H1 (cell line): ENCODE measurements at regions not wholly inside any gene's neighbourhood (a gene's known extent, or its start where the extent isn't known, plus 50 kb on each side); places are given as distances from the start of the nearest gene placed in this dataset.

Experiments
- CTCF ChIA-PET: fragments of 300-600 bp; sonication (Branson Sonifier 250); formaldehyde crosslinking; loops from one replicate; lab custom pipeline; 2021; ENCODE audit not compliant: partially characterized antibody; lab: Charles Lee
- POLR2A ChIA-PET: fragments of 300-600 bp; sonication (Branson Sonifier 250); formaldehyde crosslinking; loops from one replicate; lab custom pipeline; 2021; ENCODE audit warnings: inconsistent platforms; ENCODE audit not compliant: partially characterized antibody; lab: Charles Lee
- DNase-seq, 2 experiments: peaks; one replicate each; pipeline versions ENCODE4 v3.0.0 to v3.0.0-alpha.2; 2010 to 2022; ENCODE audit warnings: low spot score in 2 of 2, low read depth in 1 of 2, mixed read lengths in 1 of 2
- FAIRE-seq: peaks from 2 replicates; lab custom pipeline; 2011; peaks lifted over from hg19 to GRCh38; lab: Jason Lieb, UNC
- H2AFZ ChIP-seq: 2 replicates; pipeline ENCODE4 v1.8.1; 2012; ENCODE audit warnings: low read length, inconsistent platforms
- H2AK5ac ChIP-seq: 2 replicates; pipeline ENCODE4 v1.6.1; 2013; ENCODE audit warnings: low read depth, low read length
- H2BK120ac ChIP-seq: replicated peaks from 2 replicates; pipeline ENCODE3; 2013; ENCODE audit warnings: low read depth, low read length, inconsistent platforms
- H2BK12ac ChIP-seq: 2 replicates; pipeline ENCODE4 v1.6.1; 2013; ENCODE audit warnings: low read depth, low read length
- H2BK15ac ChIP-seq: 2 replicates; pipeline ENCODE4 v1.6.1; 2013; ENCODE audit warnings: low read length
- H2BK20ac ChIP-seq: 2 replicates; pipeline ENCODE4 v1.6.1; 2013; ENCODE audit warnings: low read length
- H2BK5ac ChIP-seq: 2 replicates; pipeline ENCODE4 v1.6.1; 2013; ENCODE audit warnings: low read depth, low read length
- H3K14ac ChIP-seq: 2 replicates; pipeline ENCODE4 v1.6.1; 2013; ENCODE audit warnings: inconsistent platforms; ENCODE audit not compliant: insufficient read length
- H3K18ac ChIP-seq: 2 replicates; pipeline ENCODE4 v1.6.1; 2013; ENCODE audit warnings: low read length; ENCODE audit errors: extremely low read depth
- H3K23ac ChIP-seq: 2 replicates; pipeline ENCODE4 v1.6.1; 2013; ENCODE audit warnings: inconsistent platforms; ENCODE audit not compliant: insufficient read length
- H3K23me2 ChIP-seq: 2 replicates; pipeline ENCODE4 v1.6.1; 2013; ENCODE audit warnings: low read depth, low read length
- H3K27ac ChIP-seq: 2 replicates; pipeline ENCODE4 v1.6.1; 2011; ENCODE audit warnings: low read depth, low read length, inconsistent platforms
- H3K27me3 ChIP-seq, 4 experiments: replicated peaks in 1 of 4; 1 replicate in 1 of 4; 2 replicates in 3 of 4; pipeline versions ENCODE4 v1.6.1 to v1.8.1; 2011 to 2013; ENCODE audit warnings: low read length in 3 of 4, mild to moderate bottlenecking in 3 of 4, inconsistent platforms in 2 of 4, mixed read lengths in 2 of 4, moderate library complexity in 1 of 4; ENCODE audit not compliant: control insufficient read depth in 3 of 4, insufficient read depth in 3 of 4; ENCODE audit errors: extremely low read depth in 1 of 4
- H3K36me3 ChIP-seq, 4 experiments: 2 replicates each; pipeline versions ENCODE4 v1.6.1 to v1.8.1; 2011 to 2013; ENCODE audit warnings: mild to moderate bottlenecking in 4 of 4, low read length in 3 of 4, moderate library complexity in 2 of 4, control low read depth in 1 of 4, inconsistent platforms in 1 of 4; ENCODE audit not compliant: insufficient read depth in 4 of 4, control insufficient read depth in 2 of 4
- H3K4ac ChIP-seq: replicated peaks from 2 replicates; pipeline ENCODE3; 2013; ENCODE audit warnings: low read length, low read depth, mixed read lengths, inconsistent platforms; ENCODE audit not compliant: insufficient read length
- H3K4me1 ChIP-seq, 4 experiments: replicated peaks in 1 of 4; 1 replicate in 1 of 4; 2 replicates in 3 of 4; pipeline versions ENCODE4 v1.6.1 to v1.8.1; 2011 to 2013; ENCODE audit warnings: low read length in 3 of 4, inconsistent platforms in 2 of 4, mixed read lengths in 1 of 4; ENCODE audit not compliant: insufficient read depth in 4 of 4, control insufficient read depth in 3 of 4
- H3K4me2 ChIP-seq, 2 experiments: 2 replicates each; pipeline versions ENCODE4 v1.6.1 to v1.8.1; 2011 to 2013; ENCODE audit warnings: low read depth in 2 of 2, low read length in 2 of 2, control low read depth in 1 of 2, inconsistent platforms in 1 of 2, mild to moderate bottlenecking in 1 of 2; ENCODE audit not compliant: insufficient read depth in 1 of 2
- H3K4me3 ChIP-seq, 4 experiments: fragments of 200-600, 300-600 bp in 1 of 4; sonication (generic), shearing (Covaris generic), sonication (Bioruptor Twin) in 1 of 4; 2 replicates each; pipeline versions ENCODE4 v1.5.1 to v1.8.1; 2011 to 2016; ENCODE audit warnings: low read length in 4 of 4, low read depth in 3 of 4, control low read depth in 2 of 4, inconsistent platforms in 2 of 4, mild to moderate bottlenecking in 2 of 4, mixed read lengths in 1 of 4, moderate library complexity in 1 of 4; ENCODE audit not compliant: insufficient read depth in 2 of 4; ENCODE audit errors: extremely low read depth in 1 of 4
- H3K56ac ChIP-seq: replicated peaks from 2 replicates; pipeline ENCODE3; 2013; ENCODE audit warnings: low read depth, mild to moderate bottlenecking, mixed read lengths, low read length, inconsistent platforms; ENCODE audit not compliant: insufficient read length
- H3K79me1 ChIP-seq: 2 replicates; pipeline ENCODE4 v1.6.1; 2013; ENCODE audit warnings: low read depth, low read length, control low read depth
- H3K79me2 ChIP-seq, 2 experiments: 2 replicates each; pipeline versions ENCODE4 v1.6.1 to v1.8.1; 2012 to 2013; ENCODE audit warnings: low read length in 2 of 2, mild to moderate bottlenecking in 2 of 2, inconsistent platforms in 1 of 2; ENCODE audit not compliant: insufficient read depth in 2 of 2, control insufficient read depth in 1 of 2
- H3K9ac ChIP-seq, 4 experiments: replicated peaks in 1 of 4; 1 replicate in 1 of 4; 2 replicates in 3 of 4; pipeline versions ENCODE4 v1.6.1 to v1.8.1; 2011 to 2013; ENCODE audit warnings: low read depth in 3 of 4, low read length in 3 of 4, control low read depth in 2 of 4, mild to moderate bottlenecking in 2 of 4, moderate library complexity in 2 of 4, inconsistent platforms in 1 of 4; ENCODE audit errors: extremely low read depth in 1 of 4
- H3K9me3 ChIP-seq, 2 experiments: 2 replicates each; pipeline versions ENCODE4 v1.6.1 to v1.8.1; 2012 to 2013; ENCODE audit warnings: mild to moderate bottlenecking in 2 of 2, moderate library complexity in 2 of 2, control low read depth in 1 of 2, inconsistent platforms in 1 of 2, low read depth in 1 of 2, low read length in 1 of 2, mixed read lengths in 1 of 2; ENCODE audit not compliant: insufficient read depth in 2 of 2
- H4K20me1 ChIP-seq, 2 experiments: replicated peaks in 1 of 2; 2 replicates each; pipeline versions ENCODE3 to v1.8.1; 2011 to 2013; ENCODE audit warnings: inconsistent platforms in 2 of 2, low read length in 2 of 2, mild to moderate bottlenecking in 1 of 2; ENCODE audit not compliant: insufficient read depth in 2 of 2, control insufficient read depth in 1 of 2
- H4K5ac ChIP-seq: 2 replicates; pipeline ENCODE4 v1.6.1; 2013; ENCODE audit warnings: low read length, low read depth, mixed read lengths, inconsistent platforms; ENCODE audit not compliant: insufficient read length
- H4K8ac ChIP-seq: 2 replicates; pipeline ENCODE4 v1.8.0; 2013; ENCODE audit warnings: mild to moderate bottlenecking, moderate library complexity, low read length, inconsistent platforms; ENCODE audit not compliant: insufficient read depth; ENCODE audit errors: extremely low read depth
- H4K91ac ChIP-seq: replicated peaks from 2 replicates; pipeline ENCODE3; 2013; ENCODE audit warnings: low read length, mixed read lengths, inconsistent platforms; ENCODE audit not compliant: insufficient read length
- ASH2L ChIP-seq: fragments of 200-600, 300-600 bp; sonication (generic); IDR thresholded peaks from one replicate; pipeline ENCODE4 v1.7.1; 2017; ENCODE audit warnings: low read length
- CBX8 ChIP-seq: fragments of 300-800, 300-1000 bp; sonication (generic); IDR thresholded peaks from 2 replicates; pipeline ENCODE4 v1.7.1; 2016; ENCODE audit warnings: low read depth, low read length, borderline replicate concordance
- EP300 ChIP-seq, 2 experiments: IDR thresholded peaks; 1 replicate in 1 of 2; 2 replicates in 1 of 2; pipeline ENCODE4 v1.6.1; 2011 to 2012; ENCODE audit warnings: low read depth in 2 of 2, low read length in 2 of 2, mild to moderate bottlenecking in 2 of 2, borderline replicate concordance in 1 of 2, inconsistent platforms in 1 of 2, moderate library complexity in 1 of 2
- HDAC6 ChIP-seq: IDR thresholded peaks from one replicate; pipeline ENCODE4 v1.7.1; 2012; ENCODE audit warnings: low read depth, mild to moderate bottlenecking, inconsistent platforms, low read length, moderate library complexity
- KDM1A ChIP-seq: fragments of 200-600, 300-600 bp; sonication (generic); IDR thresholded peaks from 2 replicates; pipeline ENCODE4 v1.7.1; 2016; ENCODE audit warnings: mild to moderate bottlenecking, low read length, borderline replicate concordance
- MAFK ChIP-seq: IDR thresholded peaks from 2 replicates; pipeline ENCODE4 v1.6.1; 2012; ENCODE audit warnings: low read depth, mild to moderate bottlenecking, improper control_type of control experiment, low read length
- POLR2A ChIP-seq, 2 experiments: IDR thresholded peaks; 1 replicate in 1 of 2; 2 replicates in 1 of 2; pipeline ENCODE4 v1.6.1; 2011; ENCODE audit warnings: low read depth in 2 of 2, low read length in 2 of 2, mild to moderate bottlenecking in 2 of 2; ENCODE audit errors: control extremely low read depth in 1 of 2
- SAP30 ChIP-seq: fragments of 300-600 bp; sonication (generic); IDR thresholded peaks from 2 replicates; pipeline ENCODE4 v1.7.1; 2012; ENCODE audit warnings: low read length, moderate library complexity, mild to moderate bottlenecking, inconsistent platforms; ENCODE audit not compliant: insufficient read depth, insufficient replicate concordance
- SIX5 ChIP-seq: IDR thresholded peaks from 2 replicates; pipeline ENCODE4 v1.6.1; 2011; ENCODE audit warnings: mild to moderate bottlenecking, low read depth, low read length
- SP2 ChIP-seq: IDR thresholded peaks from 2 replicates; pipeline ENCODE4 v1.6.1; 2012; ENCODE audit warnings: mild to moderate bottlenecking, low read length, inconsistent platforms
- TBP ChIP-seq: IDR thresholded peaks from 2 replicates; pipeline ENCODE4 v1.6.1; 2011; ENCODE audit warnings: low read depth, low read length, improper control_type of control experiment
- TEAD4 ChIP-seq: IDR thresholded peaks from 2 replicates; pipeline ENCODE4 v1.6.1; 2012; ENCODE audit warnings: low read depth, low read length, inconsistent platforms, mixed read lengths
- WGBS, 2 experiments: shearing (Covaris generic) in 1 of 2; methylation state at CpG; one replicate each; pipeline versions ENCODE4 v1.1.6 to v1.1.7; 2013 to 2015; ENCODE audit warnings: low lambda C conversion rate in 2 of 2, mixed read lengths in 2 of 2, inconsistent platforms in 1 of 2, low coverage in 1 of 2, missing lambda C conversion rate in 1 of 2; ENCODE audit not compliant: insufficient replicate concordance in 2 of 2, insufficient coverage in 1 of 2, insufficient read length in 1 of 2; ENCODE audit errors: extremely low coverage in 1 of 2, missing lambda C conversion rate in 1 of 2; 5-methylcytosine and 5-hydroxymethylcytosine counted together

DNA sequence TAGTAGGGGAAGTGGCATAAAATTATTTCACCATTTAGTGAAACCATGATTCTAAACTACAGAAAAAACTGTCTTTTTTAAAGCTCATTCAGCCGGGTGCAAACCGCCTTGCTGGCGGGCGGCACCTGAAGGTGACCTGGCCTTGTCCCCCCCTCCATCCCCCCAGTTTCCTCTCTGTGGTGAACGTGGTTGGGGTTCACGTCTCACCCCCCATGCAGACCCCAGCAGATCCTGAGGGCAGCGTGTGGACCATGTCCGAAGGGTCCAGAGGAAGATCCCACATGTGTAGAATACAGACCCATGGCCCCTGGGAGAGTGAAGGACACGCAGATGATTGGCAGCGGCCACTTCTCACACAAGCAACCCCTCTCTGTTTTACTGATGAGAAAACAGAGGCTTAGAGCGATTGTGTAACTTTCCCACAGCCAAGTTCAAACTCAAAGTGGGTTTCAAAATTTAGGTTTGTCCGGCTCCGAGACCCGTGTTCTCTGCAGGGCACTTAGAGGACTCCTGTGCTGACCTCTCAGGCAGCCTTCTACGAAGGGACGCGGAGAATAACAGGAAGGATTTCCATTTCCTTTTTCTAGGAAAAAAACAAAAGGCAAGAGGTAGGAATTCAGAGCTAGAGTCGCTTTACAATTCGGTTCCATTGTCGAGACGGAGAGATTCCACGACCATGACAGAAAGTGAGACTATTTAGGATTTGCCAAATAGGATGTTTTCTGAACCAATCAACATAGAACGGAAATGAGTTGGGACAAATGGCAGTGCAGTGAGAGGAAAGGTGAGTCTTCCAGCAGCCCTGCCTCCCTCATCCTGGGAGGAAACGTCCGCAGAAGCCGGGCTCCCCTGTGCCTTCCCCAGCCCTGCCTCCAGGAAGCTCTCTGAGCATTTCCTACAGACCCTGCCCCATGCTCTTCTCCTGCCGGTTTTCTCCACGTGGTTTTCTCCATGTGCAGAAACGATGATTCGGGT, 67.6 kb upstream of the PITRM1 start:
- Histone ChIP-seq H3K9ac (no peak overlapping the region), H2BK5ac (no peak overlapping the region), H4K5ac (no peak overlapping the region), H3K4me1 (no peaks in the 10 kb centered on the region; a peak in 2 of 7 replicates), H3K9me3 (no peaks in the 10 kb centered on the region), H3K79me2 (no peaks in the 10 kb centered on the region), H3K23ac (no peak overlapping the region), H4K91ac (peak overlapping the region; percentile 56), H3K4ac (no peak overlapping the region), H4K8ac (no peak overlapping the region), H3K4me2 (no peak overlapping the region), H2AFZ (no peak overlapping the region), H3K56ac (no peak overlapping the region), H3K4me3 (no peak overlapping the region), H3K27me3 (no peaks in the 10 kb centered on the region), H3K14ac (no peak overlapping the region), H3K23me2 (peaks cover 6% of the 10 kb centered on the region; the same call in 1 of the 2 replicates), H2BK12ac (no peak overlapping the region), H2AK5ac (no peak overlapping the region), H3K36me3 (no peaks in the 10 kb centered on the region), H4K20me1 (peaks cover 0 to 5% of the 10 kb centered on the region in 2 experiments), H3K27ac (no peak overlapping the region), H3K18ac (no peak overlapping the region), H2BK120ac (no peak overlapping the region), H2BK15ac (no peak overlapping the region), H2BK20ac (no peak overlapping the region), H3K79me1 (no peaks in the 10 kb centered on the region; the same call in 1 of the 2 replicates)
- POLR2A ChIA-PET: interaction anchor here (2.8 kb wide), 1 partner anchor 544 kb away, joined by 12 read pairs; the partner anchor contains the start of gene KLF6
- 84% methylated on average over 29 of the region's 30 CpGs; no CpG with 5 or more reads in 1 of the 2 experiments for WGBS, 2 experiments
- DNase-seq: no peak
- FAIRE-seq: no peak
- CTCF ChIA-PET: interaction anchor here (0.7 to 2.4 kb wide), 25 partner anchors 10 to 1527 kb away, joined by 3 to 14 read pairs (median 3); no protein-coding TSS in a partner anchor
- no peak for TF ChIP-seq TBP
- no peak for TF ChIP-seq EP300 (IDR thresholded peaks at IDR 0.05; ENCODE audit: borderline replicate concordance in 1 of 2, low read depth in 2 of 2, low read length in 2 of 2)
- no peak for TF ChIP-seq SP2
- TF ChIP-seq SAP30: no peak
- TF ChIP-seq MAFK: no peak
- no peak for TF ChIP-seq SIX5
- TF ChIP-seq CBX8: no peak
- TF ChIP-seq KDM1A: no peak
- no peak for TF ChIP-seq TEAD4
- no peak for TF ChIP-seq POLR2A (IDR thresholded peaks at IDR 0.05; ENCODE audit: control extremely low read depth in 1 of 2, low read depth in 2 of 2, low read length in 2 of 2)
- no peak for TF ChIP-seq HDAC6
- no peak for TF ChIP-seq ASH2L
